SH-SY5Y (cell line): ENCODE measurements at regions not wholly inside any gene's neighbourhood (a gene's known extent, or its start where the extent isn't known, plus 50 kb on each side); places are given as distances from the start of the nearest gene placed in this dataset.

Experiments
- GATA2 ChIP-seq: IDR thresholded peaks from 2 replicates; pipeline ENCODE4 v1.6.1; 2011; ENCODE audit warnings: mild to moderate bottlenecking, low read depth, low read length
- GATA3 ChIP-seq: IDR thresholded peaks from 2 replicates; pipeline ENCODE4 v1.6.1; 2011; ENCODE audit warnings: low read depth, mild to moderate bottlenecking, low read length, moderate library complexity

DNA sequence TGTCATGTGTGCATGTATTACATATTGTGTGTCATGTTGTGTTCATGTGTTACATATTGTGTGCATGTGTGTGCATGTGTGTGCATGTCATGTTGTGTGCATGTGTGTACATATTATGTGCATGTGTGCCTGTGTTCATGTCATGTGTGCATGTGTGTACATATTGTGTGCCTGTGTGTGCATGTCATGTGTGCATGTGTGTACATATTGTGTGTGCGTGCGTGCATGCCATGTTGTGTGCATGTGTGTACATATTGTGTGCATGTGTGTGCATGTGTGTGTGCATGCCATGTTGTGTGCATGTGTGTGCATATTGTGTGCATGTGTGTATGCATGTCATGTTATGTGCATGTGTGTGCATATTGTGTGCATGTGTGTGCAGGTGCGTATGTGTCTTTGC, 267.1 kb downstream of the EIPR1 start:
- no peak for TF ChIP-seq GATA2

DNA sequence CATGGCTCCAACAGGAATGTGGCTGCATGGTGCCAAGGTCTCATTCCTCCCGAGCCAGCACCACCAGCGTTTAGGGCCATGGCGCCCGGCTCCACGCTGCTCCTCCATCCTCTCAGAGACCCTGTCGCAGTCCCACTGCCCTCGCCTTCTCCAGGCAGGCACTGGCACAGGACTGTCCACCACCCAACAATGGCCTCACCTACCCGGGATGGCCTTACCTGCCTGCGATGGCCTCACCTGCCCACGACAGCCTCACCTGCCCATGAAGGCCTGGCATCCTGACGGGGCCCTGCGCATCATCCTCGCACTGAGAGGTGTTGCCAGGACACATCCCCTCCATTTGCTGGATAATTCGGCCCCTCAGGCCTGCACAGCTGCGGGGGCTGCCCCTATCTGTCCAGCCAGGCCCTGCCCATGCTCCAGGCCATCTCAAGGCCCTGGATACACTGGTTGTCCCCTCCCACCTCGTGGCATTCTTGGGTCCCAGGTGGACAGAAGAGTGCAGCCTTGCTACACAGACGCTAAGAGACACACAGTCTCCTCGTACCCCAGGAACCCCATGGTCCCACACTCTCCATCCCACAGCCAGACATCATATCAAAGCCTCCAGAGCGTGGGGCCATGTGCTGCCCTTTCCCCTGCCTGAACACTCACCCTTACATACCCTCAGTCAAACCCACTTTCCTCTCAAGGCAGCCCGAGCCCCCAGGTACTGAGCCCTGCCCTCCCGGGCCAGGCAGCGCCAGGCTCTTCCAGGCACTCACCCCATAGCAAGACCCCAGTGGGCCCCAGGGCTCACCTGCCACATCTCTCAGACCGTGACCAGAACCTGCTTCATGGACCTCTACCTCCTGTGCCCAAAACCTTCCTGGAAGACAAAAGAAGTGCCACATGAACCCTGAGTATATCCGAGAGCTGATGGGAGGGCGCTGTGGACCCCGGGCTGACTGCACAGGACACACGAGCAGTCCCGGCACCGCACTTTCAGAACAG, 268.6 kb downstream of the EIPR1 start:
- TF ChIP-seq GATA3 (no peak), GATA2 (no peak)

DNA sequence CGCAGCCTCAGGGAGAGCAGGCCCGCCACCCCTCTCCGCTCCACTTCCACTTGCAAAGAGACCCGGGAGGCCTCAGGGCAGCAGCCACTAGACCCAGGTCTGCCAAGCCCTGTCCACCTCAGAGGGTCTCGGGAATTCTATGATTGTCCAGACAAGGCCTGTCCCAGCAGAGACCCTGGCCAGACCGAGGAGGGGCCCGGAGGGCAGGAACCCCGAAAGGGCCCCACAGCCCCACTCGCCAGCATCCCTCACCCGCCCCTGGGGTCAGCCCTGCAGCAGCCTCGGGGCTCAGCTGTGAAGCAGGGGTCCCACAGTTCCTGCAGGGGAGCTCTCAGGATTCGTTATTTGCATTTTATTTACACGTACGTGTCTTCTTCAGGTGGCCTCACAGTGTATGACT, 269.5 kb downstream of the EIPR1 start:
- TF ChIP-seq GATA2 = no peak
- TF ChIP-seq GATA3 = no peak

DNA sequence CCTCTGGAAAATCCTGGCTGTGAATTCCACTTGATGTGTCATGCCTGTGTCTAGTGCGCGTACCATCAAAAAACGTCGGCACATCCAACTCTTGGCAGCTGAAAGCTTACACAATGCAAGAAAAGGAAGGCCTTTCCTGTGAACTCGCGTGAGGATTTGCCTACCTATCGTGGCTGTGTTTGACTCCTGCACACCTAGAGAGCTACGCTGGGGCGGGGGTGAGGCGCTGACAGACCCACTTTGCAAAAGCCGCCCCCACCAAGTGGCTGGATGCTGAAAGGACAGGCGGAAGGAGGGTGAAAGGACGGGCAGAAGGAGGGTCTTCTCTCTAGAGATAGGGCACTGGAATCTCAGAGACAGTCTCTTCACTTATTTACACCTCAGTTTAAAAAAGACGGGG, 270.1 kb downstream of the EIPR1 start:
- TF ChIP-seq GATA2 = no peak
- TF ChIP-seq GATA3 = no peak

- no peak for TF ChIP-seq GATA3
- TF ChIP-seq GATA2 = no peak
Observed at GRCh38 chr2:3105814-3106569, 271.6 kb downstream of the EIPR1 start.

DNA sequence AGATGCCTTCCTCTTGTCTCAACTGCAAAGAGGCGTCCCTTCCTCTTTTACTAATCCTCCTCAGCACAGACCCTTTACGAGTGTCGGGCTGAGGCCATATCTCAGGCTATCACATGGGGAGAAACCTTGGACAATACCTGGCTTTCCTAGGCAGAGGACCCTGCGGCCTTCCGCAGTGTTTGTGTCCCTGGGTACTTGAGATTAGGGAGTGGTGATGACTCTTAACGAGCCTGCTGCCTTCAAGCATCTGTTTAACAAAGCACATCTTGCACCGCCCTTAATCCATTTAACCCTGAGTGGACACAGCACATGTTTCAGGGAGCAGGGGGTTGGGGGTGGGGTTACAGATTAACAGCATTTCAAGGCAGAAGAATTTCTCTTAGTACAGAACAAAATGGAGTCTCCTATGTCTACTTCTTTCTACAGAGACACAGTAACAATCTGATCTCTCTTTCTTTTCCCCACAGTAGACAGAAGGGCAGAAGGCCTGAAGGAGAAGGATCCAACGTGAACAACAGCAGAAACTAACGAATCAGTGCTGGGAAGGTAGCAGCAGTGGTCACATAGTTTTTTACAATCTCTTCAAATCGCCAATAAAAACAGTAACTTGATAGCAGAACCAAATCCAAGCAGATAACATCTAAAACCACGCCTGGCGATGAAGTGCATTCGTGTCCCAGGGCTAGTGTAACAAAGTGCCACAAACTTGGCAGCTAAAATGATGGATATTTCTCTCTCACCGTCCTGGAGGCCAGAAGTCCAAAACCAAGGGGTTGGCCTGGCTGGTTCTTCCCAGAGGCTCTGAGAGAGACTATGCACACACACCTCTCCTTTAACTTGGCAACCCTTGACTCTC, 272.4 kb downstream of the EIPR1 start:
- peak; percentile 93 for TF ChIP-seq GATA2

DNA sequence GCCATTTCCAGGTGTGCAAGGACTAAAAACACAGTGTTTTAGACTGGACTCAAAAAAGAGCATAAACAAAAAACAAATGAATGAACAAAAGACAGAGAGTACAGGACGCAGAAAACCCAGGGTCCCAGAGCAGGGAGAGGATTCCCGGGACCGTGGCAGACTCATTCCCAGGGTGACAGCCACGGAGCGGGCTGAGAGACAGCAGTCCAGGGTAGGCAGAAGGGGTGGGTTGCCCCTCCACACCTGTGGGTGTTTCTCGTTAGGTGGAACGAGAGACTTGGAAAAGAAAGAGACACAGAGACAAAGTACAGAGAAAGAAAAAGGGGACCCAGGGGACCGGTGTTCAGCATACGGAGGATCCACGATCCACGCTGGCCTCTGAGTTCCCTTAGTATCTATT, 273.4 kb downstream of the EIPR1 start:
- no peak for TF ChIP-seq GATA3
- TF ChIP-seq GATA2 = no peak

- TF ChIP-seq GATA2 (no peak), GATA3 (no peak)
Observed at GRCh38 chr2:3102922-3103569, 274.6 kb downstream of the EIPR1 start.

GRCh38 chr2:3102081-3102921, 275.3 kb downstream of the EIPR1 start:
- no peak for TF ChIP-seq GATA2
- no peak for TF ChIP-seq GATA3

DNA sequence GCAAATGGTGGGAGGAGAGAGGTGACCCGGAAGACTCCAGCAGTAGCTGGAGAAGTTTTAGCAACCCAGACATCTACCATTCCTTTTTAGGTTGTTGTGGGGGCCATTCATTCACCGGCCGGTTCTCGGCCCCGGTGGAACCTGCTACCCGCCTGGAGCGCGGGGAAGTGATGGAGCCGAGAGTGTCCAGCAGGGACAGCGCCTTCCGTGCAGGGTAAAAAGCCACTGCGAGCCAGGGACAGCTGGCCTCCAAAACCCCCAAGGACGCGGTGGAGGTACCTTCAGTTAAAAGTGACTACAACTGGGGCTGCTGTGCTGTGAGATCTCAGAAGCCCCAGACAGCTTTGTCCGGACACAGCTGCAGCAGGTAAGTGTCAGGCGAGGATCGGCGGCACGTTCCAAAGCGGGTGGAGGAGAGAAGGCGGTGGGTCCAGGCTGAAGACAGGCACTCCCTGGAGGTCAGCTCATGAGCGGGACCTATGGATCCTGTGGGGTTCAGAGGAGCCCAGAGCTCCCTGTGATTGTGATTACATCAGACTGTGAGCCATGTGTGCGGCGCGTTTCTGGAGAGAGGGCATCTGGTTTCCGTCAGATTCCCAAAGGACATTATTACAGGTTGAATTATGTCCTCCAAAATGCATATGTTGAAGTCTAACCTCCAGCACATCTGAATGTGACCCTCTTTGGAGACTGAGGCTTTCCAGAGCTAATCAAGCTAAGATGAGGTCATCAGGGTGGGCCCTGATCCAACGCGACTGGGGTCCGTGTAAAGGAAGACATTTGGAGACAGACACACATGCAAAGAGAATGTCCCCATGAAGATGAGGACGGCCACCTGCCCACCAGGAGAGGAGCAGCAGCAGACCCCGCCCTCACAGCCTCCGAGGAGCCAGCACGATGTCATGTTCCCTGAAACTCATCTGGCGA, 276.3 kb downstream of the EIPR1 start:
- TF ChIP-seq GATA2 (peak; percentile 95), GATA3 (no peak)

- TF ChIP-seq GATA2 (no peak), GATA3 (no peak)
Observed at GRCh38 chr2:3100386-3100785, 277.2 kb downstream of the EIPR1 start.

- TF ChIP-seq GATA3 = no peak
- TF ChIP-seq GATA2 = no peak
Observed at GRCh38 chr2:3099860-3100234, 277.8 kb downstream of the EIPR1 start.
